GM19395 (cell line): ENCODE measurements at regions not wholly inside any gene's neighbourhood (a gene's known extent, or its start where the extent isn't known, plus 50 kb on each side); places are given as distances from the start of the nearest gene placed in this dataset.
"Not testable (repeated sequence)": the region's sequence is repeated elsewhere in the genome, so short reads cannot be mapped to it uniquely, and the experiment has no call there.

ENCODE experiments used
- ATAC-seq: cut with Tn5 transposase; IDR thresholded peaks from one replicate; pipeline ENCODE4 v1.9.1; 2021; ENCODE audit warnings: mild to moderate bottlenecking, moderate library complexity; ENCODE audit not compliant: unreplicated experiment

- ATAC-seq: no peak
Measured at GRCh38 chr4:29908276-29908675, 811.9 kb upstream of the PCDH7 start.

- no peak for ATAC-seq
Measured at GRCh38 chr4:29927895-29928294, 792.3 kb upstream of the PCDH7 start.

GRCh38 chr4:29948451-29948850 lies 771.7 kb upstream of the PCDH7 start:
- no peak for ATAC-seq

- ATAC-seq: no peak
Measured at GRCh38 chr4:29948858-29949257, 771.3 kb upstream of the PCDH7 start.

- ATAC-seq: no peak
Measured at GRCh38 chr4:29966386-29966785, 753.8 kb upstream of the PCDH7 start.

GRCh38 chr4:29970626-29971025 lies 749.5 kb upstream of the PCDH7 start:
- ATAC-seq: no peak

- no peak for ATAC-seq
Measured at GRCh38 chr4:29972121-29972520, 748.0 kb upstream of the PCDH7 start.

GRCh38 chr4:29983890-29984289 lies 736.3 kb upstream of the PCDH7 start:
- no peak for ATAC-seq

GRCh38 chr4:30001628-30002027 lies 718.5 kb upstream of the PCDH7 start:
- ATAC-seq: no peak

GRCh38 chr4:30002341-30002740 lies 717.8 kb upstream of the PCDH7 start:
- no peak for ATAC-seq

- no peak for ATAC-seq
Measured at GRCh38 chr4:30005995-30006394, 714.2 kb upstream of the PCDH7 start.

- no peak for ATAC-seq
Measured at GRCh38 chr4:30024526-30024925, 695.6 kb upstream of the PCDH7 start.

- ATAC-seq: no peak
Measured at GRCh38 chr4:30028826-30029225, 691.3 kb upstream of the PCDH7 start.

- ATAC-seq: no peak
Measured at GRCh38 chr4:30056016-30056766, 664.0 kb upstream of the PCDH7 start.

GRCh38 chr4:30068234-30068633 lies 651.9 kb upstream of the PCDH7 start:
- no peak for ATAC-seq

- ATAC-seq: no peak
Measured at GRCh38 chr4:30073011-30073710, 647.0 kb upstream of the PCDH7 start.

- not testable (repeated sequence) for ATAC-seq
Measured at GRCh38 chr4:30092420-30093128, 627.6 kb upstream of the PCDH7 start.

GRCh38 chr4:30094887-30095286 lies 625.3 kb upstream of the PCDH7 start:
- no peak for ATAC-seq

- ATAC-seq: no peak
Measured at GRCh38 chr4:30103455-30103854, 616.7 kb upstream of the PCDH7 start.

GRCh38 chr4:30116401-30116800 lies 603.8 kb upstream of the PCDH7 start:
- no peak for ATAC-seq

GRCh38 chr4:30117433-30117832 lies 602.7 kb upstream of the PCDH7 start:
- no peak for ATAC-seq

GRCh38 chr4:30122711-30123110 lies 597.5 kb upstream of the PCDH7 start:
- no peak for ATAC-seq
